HG03457 (cell line): ENCODE measurements at regions not wholly inside any gene's neighbourhood (a gene's known extent, or its start where the extent isn't known, plus 50 kb on each side); places are given as distances from the start of the nearest gene placed in this dataset.

Source experiments
- ATAC-seq: cut with Tn5 transposase; IDR thresholded peaks from one replicate; pipeline ENCODE4 v1.9.1; 2021; ENCODE audit warnings: moderate number of reproducible peaks; ENCODE audit not compliant: unreplicated experiment

DNA sequence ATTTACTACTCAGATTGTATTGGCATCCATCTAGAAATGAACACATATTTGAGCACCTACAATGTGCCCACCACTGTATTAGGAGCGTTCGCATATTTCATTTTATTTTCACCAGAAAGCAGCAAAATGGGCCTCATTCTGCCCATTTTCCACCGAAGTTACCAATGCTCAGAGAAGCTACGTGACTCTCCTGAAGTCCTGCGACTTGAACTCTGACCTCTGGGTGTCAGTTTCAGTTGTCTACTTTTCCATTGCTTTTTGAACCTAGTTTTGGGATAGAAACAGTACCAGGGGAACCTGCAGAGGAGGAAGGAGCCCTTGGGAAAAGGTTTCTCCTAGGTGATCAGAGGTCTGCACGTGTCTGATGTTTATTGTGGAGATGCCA lies 139.1 kb upstream of the SDK2 start:
- ATAC-seq: no peak

DNA sequence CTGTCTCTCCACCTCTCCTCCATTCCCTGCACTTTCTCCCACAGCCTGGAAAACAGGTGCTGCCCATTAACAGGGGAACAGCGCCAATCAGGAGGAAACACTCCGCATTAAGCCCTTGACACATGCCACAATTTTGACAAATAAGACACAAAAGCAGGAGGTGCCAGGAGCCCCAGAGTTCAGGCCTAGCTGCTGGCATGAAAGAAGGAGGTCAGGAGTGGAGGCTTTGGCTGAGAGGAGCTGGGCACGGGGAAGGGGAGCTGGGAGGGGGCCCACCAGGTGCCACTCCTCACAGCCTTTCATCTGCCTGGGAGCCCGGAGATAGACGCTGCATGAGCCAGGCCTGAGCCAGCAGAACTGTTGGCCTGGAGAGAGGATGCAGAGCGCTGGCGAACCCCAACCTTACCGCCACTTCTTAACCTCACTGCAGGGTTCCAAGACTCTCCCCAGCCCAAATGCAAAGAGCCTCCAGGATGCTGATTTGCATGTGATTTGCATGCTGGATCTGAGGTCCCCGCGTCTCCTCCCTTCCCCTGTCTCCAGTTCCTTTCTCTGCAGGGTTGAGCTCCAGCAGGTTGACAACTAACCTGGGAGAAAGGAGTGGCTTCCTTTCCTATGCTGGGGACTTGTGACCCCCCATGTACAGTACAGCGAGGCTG lies 139.8 kb upstream of the SDK2 start:
- no peak for ATAC-seq

- ATAC-seq: no peak
These were observed 141.3 kb upstream of the SDK2 start for GRCh38 chr17:73785496-73785895.

DNA sequence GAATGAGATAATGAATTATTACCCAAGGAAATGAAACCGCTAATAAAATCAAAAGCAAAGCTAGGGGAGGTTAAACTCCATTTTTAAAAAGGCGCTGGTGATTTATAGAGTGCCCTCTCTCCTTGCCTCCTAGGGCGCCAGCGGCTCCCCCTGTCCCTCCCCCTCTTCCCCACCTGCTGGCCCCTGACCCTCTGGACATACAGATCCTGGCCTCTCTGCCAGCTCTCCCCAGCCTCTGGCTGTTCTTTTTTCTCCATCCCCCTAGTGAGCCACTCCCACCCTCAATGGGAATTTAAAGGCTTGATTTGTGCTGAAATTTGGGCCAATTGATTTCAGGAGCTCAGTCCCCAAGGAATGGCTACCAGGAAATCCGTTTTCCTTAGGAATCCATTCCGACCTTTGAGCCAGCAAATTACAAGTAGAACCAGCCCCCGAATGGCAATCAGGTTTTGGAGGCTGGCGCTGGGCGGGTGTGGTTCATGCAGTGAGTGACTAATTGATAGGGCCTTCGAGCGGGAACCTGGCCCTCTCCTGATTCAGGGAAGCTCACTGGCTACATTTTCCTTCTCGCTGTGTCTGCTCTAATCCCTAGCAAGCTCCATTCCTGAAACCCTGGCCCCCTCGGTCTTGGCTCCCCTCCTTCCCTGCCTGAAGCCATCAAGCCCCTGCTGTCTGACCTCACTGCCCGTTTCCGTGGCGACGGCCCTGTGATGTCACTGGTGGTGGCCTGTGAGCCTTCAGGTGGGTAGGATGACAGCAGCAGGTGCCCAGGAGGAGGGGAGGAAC lies 141.9 kb upstream of the SDK2 start:
- ATAC-seq: no peak

GRCh38 chr17:73787076-73788059 lies 143.1 kb upstream of the SDK2 start:
- no peak for ATAC-seq

GRCh38 chr17:73788111-73788510 lies 143.9 kb upstream of the SDK2 start:
- ATAC-seq: no peak

DNA sequence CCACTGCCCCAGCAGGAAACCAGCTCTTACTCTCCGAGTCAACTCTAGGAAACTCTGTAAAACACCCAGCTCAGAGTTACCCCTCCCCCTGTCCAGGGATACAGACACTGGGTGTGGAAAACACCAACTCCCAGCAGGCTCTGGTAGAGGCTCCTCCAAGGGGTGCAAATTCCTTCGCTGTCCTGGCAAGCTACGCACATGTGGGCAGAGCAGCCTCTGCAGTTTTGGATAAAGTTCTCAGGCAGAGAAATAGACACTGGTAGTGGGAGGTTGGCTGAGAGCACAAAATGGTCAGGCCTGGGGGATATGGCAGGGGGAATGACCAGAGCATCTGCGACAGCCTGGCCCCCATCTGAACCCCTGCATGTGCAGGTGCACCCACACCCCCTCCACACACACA lies 146.9 kb upstream of the SDK2 start:
- no peak for ATAC-seq

- ATAC-seq: no peak
These were observed 147.4 kb upstream of the SDK2 start for GRCh38 chr17:73791631-73792030.

DNA sequence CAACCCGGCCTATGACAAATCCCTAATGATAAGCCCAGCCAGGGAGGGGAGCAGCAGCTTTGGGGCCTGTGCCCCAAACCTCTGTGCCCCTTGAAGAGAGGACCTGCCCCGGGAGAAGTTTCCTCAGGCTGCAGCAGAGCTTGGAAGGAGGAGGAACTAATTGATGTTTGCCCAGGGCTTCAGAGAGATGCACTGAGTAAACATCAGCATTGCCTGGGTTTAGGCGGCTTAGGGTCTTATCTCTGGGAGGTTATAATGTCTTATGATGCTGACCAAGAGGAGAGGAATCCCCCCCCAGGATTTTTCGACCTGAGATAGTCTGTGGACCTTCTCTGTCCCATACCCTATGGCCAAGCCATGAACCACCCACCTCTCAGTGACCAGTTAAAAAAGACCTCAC lies 148.7 kb upstream of the SDK2 start:
- no peak for ATAC-seq

- ATAC-seq: no peak
These were observed 150.1 kb upstream of the SDK2 start for GRCh38 chr17:73794336-73794735.

GRCh38 chr17:73795730-73796129 lies 151.5 kb upstream of the SDK2 start:
- no peak for ATAC-seq

DNA sequence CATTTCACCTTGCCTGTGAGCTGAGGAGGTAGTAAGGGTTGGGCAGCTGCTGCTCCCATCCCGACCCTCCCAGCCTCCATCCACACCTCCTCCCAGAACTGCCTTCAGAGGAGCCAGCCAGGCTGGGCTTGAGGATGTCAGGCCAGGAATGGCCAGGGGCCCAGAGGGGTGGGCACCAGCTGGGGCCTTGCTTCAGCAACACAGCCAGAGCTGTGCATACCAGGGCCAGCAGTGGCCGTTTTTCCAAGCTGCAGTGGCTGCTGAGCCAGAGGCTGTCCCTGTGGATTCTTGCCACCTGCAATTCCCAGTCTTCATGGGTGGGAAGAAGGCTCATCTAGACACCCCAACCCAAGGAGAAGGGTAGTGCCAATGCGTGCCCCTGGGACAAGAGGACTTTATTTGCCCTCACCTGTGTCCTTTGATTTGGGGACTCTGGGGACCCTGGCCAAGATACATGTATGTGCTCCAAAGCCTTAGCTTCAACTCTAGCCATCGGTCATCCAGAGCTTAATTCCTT lies 153.4 kb upstream of the SDK2 start:
- no peak for ATAC-seq

- no peak for ATAC-seq
These were observed 154.0 kb upstream of the SDK2 start for GRCh38 chr17:73798111-73798748.

GRCh38 chr17:73799096-73799495 lies 154.9 kb upstream of the SDK2 start:
- no peak for ATAC-seq

DNA sequence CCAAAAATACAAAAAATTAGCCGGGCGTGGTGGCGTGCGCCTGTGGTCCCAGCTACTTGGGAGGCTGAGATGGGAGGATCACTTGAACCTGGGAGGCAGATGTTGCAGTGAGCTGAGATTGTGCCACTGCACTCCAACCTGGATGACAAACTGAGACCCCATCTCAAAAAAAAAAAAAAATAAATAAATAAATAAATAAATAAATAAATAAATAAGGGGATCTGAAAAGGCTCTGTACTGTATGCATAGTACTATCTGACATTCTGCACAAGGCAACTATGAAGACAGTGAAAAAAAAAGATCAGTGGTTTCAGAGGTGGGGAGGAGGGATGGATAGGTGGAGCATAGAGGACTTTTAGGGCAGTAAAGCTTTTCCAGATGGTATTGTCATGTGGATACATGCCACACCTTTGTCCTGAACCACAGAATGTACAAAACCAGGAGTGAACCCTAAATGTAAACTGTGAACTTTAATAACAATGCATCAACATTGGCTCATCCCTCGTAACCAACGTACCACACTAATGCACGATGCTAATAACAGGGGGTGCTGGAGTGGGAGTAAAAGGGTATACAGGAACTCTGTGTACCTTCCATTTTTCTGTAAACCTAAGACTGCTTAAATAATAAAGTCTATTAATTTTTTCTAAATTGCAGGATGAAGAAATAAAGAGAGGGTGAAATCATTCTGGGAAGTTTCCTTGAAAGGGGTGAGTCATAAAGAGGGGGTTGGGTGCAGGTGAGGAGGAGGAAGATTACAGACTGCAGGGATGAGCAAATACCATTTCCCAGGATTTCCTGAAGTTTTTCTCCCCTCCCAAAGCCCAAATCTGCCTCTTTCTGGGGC lies 155.8 kb upstream of the SDK2 start:
- ATAC-seq: no peak

DNA sequence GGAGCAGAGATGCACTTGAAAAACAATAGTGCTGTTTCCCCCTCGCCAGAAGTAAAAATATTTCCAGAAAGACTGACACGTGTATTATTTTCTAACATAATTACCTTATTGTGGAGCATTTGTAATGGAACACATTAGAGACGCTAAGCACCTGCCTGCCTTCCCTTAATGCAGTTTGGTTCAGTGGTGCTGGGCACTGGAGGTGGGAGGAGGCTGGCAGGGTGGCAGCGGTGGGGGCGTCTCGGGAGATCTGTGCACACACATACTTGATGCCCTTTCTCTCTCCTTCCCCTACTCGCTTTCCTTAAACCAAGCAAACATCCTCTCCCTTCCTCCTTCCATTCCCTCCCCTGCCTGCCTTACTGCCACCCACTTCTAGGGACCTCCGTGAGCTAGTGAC lies 156.6 kb upstream of the SDK2 start:
- no peak for ATAC-seq

DNA sequence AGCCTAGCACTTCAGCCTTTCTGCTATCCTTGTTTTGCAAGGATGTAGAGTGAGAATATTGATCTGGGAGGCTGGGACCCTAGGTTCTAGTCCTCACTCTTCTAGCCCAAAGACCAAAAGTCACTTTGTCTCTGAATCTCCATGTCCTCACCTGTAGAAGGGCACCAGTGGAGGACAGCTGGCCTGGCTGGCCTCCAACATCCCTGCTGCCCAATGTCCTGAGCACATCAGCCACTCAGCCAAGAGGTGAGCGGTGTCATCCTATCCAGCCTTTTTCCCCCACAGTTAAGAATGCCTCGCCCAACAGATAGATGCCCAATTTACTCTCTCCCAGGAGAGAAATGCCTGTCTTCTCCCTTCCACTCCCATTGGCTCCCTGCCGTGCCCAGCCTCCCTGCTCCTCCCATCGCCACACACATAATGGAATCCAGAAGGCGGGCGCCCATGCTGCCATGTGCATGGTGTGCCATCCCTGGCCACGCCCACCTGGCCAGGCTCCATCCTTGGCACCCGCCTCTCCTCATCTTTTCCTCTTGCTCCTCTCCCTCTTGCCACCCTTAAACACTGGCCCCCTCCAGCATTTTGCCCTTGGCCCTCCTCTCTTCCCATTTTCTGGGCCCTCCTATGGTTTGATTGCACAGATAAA lies 157.3 kb upstream of the SDK2 start:
- no peak for ATAC-seq

DNA sequence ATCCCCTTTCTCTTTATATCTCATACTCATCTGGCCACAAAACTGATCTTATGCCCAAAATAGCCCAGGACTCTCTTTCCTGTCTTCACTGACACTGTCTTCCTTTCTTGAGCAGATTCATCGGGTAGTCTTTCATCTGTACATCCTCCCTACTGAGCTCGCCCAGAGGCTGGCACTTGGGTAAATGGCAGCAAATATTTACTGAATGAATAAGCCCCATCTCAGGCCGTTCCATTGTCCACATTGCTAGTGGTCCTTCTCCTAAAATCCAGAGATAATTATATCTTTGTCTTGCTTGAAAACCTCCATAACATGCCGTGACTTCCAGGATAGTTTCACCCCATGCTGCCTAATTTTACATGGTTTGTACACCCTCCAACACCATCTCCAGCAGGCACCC lies 158.1 kb upstream of the SDK2 start:
- ATAC-seq: no peak

DNA sequence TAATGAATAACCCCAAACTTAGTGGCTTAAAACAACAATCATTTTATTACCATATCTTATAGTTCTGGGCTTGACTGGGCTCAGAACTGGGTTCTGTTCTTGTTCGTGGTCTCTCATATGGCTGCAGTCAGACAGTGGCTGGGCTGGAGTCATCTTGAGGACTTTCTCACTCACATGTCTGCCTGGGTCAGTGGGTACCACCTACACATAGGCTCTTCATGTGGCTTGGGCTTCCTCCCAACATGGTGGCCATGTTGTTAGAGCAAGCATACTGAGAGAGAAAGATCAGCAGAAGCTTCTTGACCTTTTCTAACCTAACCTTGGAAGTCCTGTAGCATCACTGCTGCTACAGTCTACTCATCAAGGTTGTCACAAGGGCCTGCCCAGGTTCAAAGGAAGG lies 158.6 kb upstream of the SDK2 start:
- ATAC-seq: no peak
